GM18511 (cell line): ENCODE measurements at regions not wholly inside any gene's neighbourhood (a gene's known extent, or its start where the extent isn't known, plus 50 kb on each side); places are given as distances from the start of the nearest gene placed in this dataset.
"Not testable (repeated sequence)": the region's sequence is repeated elsewhere in the genome, so short reads cannot be mapped to it uniquely, and the experiment has no call there.

ENCODE experiments used
- ATAC-seq: cut with Tn5 transposase; IDR thresholded peaks from one replicate; pipeline ENCODE4 v1.9.1; 2021; ENCODE audit warnings: mild to moderate bottlenecking, moderate library complexity; ENCODE audit not compliant: unreplicated experiment

- not testable (repeated sequence) for ATAC-seq
Observed at GRCh38 chr4:126930059-126930458, 702.7 kb upstream of the INTU start.

GRCh38 chr4:126935801-126936200, 697.0 kb upstream of the INTU start:
- no peak for ATAC-seq

- no peak for ATAC-seq
Observed at GRCh38 chr4:126937342-126937741, 695.4 kb upstream of the INTU start.

GRCh38 chr4:126937846-126938422, 694.8 kb upstream of the INTU start:
- ATAC-seq = no peak

GRCh38 chr4:126939401-126939800, 693.4 kb upstream of the INTU start:
- no peak for ATAC-seq

GRCh38 chr4:126947536-126947935, 685.2 kb upstream of the INTU start:
- ATAC-seq = no peak

GRCh38 chr4:126954537-126955291, 678.0 kb upstream of the INTU start:
- ATAC-seq = no peak

- no peak for ATAC-seq
Observed at GRCh38 chr4:126955292-126956183, 677.2 kb upstream of the INTU start.

GRCh38 chr4:126956184-126956897, 676.4 kb upstream of the INTU start:
- no peak for ATAC-seq

- ATAC-seq = no peak
Observed at GRCh38 chr4:126957556-126957955, 675.2 kb upstream of the INTU start.

- no peak for ATAC-seq
Observed at GRCh38 chr4:126957987-126958386, 674.8 kb upstream of the INTU start.

GRCh38 chr4:126958482-126958881, 674.3 kb upstream of the INTU start:
- no peak for ATAC-seq

GRCh38 chr4:126959056-126959745, 673.6 kb upstream of the INTU start:
- ATAC-seq = no peak

GRCh38 chr4:126960760-126961159, 672.0 kb upstream of the INTU start:
- no peak for ATAC-seq

GRCh38 chr4:126961661-126962060, 671.1 kb upstream of the INTU start:
- no peak for ATAC-seq

- no peak for ATAC-seq
Observed at GRCh38 chr4:126965877-126966276, 666.9 kb upstream of the INTU start.

- no peak for ATAC-seq
Observed at GRCh38 chr4:126969360-126970235, 663.2 kb upstream of the INTU start.

GRCh38 chr4:126973201-126973600, 659.6 kb upstream of the INTU start:
- no peak for ATAC-seq

GRCh38 chr4:126976850-126977632, 655.7 kb upstream of the INTU start:
- ATAC-seq = no peak
